GM21529 (cell line): ENCODE measurements at regions not wholly inside any gene's neighbourhood (a gene's known extent, or its start where the extent isn't known, plus 50 kb on each side); places are given as distances from the start of the nearest gene placed in this dataset.
"Not testable (repeated sequence)": the region's sequence is repeated elsewhere in the genome, so short reads cannot be mapped to it uniquely, and the experiment has no call there.

Source experiments
- ATAC-seq: cut with Tn5 transposase; IDR thresholded peaks from one replicate; pipeline ENCODE4 v1.9.1; 2021; ENCODE audit not compliant: unreplicated experiment

DNA sequence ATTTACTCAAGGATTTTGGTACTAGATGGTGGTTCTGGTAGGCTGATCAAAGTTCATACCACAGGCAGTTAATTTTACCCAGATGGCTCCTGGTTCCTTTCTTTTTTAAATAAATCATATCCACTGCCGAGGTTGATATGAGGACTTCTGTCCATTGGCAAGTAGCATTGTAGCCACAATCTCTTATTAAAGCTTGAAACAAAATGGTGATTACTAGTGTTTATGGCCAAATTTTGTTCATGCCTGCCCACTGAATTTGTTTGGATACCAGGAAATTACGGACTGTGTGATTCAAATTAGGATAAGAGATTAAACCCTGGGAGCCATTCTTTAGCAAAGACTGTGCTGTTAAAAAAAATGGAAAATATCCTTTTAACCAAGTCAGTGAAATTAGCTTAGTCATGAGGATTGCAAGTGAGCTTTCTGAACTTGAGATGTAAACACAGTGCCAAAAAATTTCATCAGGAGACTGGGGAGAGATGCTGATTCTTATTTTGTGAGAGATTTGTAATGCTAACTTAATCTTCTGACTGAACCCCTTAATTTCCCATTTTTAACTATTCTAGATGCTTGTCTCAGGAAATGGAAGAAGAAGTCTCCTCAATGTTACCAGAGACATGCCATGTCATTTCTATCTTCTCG lies 893.5 kb upstream of the ADAMTS5 start:
- ATAC-seq = not testable (repeated sequence)

DNA sequence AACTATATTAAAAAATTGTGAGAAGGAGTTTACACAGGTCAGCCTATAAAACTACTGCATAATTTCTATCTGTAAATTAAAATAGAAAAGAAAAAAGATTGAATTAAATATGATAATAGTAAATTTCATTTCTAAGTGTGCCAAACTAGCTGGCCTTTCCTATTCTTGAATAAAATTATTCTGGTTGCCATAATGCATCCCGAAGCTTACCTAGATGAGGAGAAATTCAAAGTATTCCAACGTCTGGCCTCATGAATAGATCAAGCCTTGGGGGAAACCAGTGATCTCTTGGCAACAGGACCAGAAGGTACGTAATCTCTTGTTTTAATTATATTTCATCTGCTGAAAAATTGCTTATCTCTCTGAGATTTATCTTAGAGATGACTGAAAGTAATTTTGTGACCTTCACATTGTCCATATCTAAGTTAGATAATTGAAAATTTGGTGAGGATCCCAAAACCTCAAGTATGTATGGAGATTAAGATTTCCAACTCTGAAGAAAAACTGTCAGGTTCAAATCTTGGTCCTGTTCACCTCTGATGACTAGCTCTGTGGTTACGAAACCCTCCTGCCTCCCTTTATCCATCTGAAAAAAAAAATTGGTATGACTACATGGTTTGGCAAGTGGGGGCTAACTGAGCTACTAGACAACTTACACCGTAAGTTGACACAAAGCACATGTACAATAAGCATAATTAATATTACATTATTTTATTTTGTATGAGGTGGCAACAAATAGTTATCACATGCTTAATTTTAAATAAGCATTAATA lies 891.4 kb upstream of the ADAMTS5 start:
- not testable (repeated sequence) for ATAC-seq

DNA sequence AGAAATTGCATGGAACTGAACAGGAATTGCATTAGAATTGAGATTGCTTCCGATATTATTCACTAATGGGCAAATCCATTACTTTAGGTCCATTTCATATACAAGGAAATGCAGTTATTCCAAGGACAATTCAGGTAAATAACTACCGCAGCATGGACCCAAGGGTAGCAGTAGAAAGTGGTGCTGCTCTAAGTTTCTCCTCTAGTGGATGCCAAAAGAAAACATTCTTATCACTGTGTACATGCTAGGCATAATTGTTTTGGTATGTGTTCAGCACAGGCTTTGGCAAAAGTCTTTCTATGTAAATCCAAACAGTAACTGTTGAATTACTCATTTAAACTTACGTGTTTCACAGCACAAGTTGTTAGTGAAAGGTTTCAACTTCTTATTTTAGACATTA lies 890.1 kb upstream of the ADAMTS5 start:
- ATAC-seq = not testable (repeated sequence)

DNA sequence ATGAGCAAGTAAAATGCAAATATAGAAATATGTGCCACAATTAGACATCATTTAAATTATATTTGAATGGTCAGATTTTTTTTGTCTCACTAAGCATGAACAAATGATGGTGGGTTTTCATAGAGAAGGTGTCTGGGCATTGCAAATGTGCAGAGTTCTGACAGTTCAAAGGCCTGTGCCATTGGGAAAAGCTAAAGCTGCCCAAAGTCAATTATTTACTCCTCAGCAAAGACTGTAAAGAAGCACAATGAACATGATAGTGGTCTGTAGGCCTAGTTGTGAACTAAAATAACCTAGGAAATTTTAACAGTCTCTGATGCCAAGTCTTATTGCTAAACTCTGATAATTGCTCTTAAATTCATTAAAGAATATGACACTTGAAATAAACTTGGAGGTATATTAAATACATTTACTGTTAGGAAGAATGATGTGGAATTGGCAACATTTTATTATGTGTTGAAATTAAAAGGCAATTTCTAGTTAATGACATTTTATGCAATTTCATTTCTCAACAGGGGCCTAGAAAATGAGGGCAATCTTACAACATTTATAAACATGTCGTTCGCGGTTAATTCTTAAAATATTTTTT lies 874.3 kb upstream of the ADAMTS5 start:
- no peak for ATAC-seq

DNA sequence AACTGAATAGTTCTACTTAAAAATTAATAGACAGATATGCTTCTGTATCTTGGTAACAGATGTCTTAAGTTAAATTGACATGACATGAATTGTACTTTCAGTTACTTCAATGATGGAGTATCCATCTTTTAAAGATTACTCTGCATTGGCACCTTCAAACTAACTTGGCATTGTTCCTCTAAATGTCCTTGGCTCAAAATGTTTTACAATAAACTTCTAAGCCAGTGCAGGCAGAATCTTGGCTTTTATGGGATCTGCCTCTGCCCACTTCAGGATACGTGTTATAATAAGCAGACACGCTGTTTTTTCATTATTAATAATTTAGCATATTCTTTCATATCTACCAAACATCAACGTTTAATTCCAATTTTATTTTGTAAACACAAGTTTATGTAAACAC lies 873.4 kb upstream of the ADAMTS5 start:
- no peak for ATAC-seq

DNA sequence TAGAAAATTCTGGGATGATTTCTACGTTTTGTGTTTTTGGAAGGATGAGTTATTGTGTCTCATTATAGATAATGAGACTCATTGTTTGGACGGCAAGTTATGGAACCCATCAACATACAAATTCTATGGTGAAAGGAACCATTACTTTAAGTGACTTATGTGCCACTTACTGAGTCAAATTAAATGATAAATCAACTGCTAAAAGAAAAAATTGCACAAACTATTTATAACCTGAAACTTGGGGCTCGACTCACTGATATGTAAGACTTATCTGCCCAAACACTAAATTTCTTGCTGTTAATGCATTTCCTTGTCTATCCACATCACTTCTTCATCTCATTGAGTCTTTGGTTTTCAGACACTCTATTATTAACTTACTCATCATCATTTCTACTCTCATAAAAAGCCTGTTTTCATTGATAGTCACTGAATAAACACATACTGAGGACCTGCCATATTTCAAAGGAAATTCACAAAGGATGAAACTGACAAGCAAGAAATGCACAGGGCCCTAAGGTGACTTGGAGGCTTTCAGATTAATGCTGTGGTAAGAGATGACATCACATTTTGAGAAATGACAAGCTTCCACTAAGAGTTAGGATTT lies 872.7 kb upstream of the ADAMTS5 start:
- no peak for ATAC-seq

DNA sequence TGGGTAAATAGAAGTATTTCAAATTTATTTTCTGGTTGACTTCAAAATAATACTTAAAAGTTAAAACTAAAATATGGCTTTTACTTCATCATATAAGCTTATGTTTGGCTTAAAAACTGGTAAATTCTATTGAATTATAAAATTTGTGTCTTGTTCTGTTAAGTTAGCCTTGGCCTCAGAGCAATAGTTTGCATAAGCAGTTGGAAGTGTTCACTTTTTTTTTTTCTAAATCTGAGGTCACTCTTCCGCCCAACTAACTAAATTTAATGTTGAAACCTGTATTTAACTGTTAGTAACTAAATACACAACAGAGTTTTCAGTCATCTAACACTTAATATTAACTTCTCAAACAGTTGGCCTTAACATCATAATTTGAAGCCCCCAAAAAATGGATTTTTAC lies 871.7 kb upstream of the ADAMTS5 start:
- ATAC-seq = no peak

DNA sequence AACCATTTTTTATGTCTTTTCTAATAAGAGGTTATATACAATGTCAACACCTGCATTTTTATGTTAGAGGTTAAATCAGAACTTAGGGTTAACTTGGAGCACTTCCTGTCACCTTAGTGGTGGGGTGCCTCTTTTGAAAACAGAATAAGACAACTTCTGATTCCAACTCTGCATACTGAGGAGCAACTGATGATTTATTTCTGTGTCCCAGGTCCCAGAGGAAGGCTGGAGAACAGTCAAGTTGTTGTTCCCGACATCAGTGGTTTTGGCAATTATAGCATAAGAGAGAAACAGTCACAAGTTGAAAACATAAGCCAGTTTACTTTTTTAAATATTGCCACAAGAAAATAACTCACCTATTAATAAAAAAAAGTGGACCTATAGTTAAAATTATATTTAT lies 871.0 kb upstream of the ADAMTS5 start:
- no peak for ATAC-seq

DNA sequence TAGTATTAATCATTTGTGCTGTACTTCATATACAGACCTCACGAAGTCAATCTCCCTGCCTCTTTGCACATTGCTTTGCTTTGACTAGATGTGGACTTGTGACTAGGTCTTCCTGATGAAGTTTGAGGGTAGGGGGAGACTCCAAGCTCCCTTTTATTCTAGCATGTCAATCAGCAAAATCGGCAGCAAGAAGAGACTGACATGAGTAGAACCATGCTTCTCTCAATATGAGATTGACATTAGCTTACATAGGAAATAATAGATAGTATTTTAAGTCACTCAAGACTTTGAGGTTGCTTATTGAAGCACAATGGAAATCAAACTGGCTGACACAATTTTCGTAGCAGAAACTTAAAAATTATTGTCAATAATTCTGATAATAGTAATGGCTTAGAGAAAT lies 866.4 kb upstream of the ADAMTS5 start:
- no peak for ATAC-seq

DNA sequence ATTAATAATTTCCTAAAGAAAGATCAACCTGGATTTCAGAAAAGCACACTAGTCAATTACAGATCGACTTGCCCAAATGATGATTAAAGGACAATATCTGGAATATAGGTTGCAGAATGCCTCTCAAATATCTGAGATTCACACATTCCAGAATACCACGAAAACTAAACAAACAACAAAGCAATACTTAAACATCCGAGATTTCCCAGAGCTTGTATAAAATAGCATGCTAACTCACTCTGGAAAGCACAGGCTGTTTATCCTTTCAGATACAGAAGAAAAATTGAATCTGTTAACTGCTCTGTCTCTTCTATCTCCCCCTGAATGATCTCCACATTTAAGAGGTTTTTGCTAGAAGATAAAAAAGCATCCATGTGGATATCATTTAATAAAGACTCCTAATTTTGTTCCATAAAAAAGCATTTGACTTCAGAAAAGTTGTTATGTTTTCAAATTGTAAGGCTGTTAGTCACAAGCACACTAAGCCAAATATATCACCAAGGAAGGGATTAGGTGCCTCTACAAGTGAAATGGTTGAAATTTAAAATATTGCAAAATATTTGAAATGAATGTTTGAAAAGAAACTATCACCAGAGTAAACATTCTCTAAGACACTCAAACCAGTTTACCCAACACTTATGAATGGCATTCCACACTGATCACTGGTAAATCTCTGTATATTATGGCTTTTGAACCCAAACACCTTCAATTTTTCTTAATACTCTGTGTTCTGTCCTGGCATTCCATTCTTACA lies 865.1 kb upstream of the ADAMTS5 start:
- no peak for ATAC-seq

DNA sequence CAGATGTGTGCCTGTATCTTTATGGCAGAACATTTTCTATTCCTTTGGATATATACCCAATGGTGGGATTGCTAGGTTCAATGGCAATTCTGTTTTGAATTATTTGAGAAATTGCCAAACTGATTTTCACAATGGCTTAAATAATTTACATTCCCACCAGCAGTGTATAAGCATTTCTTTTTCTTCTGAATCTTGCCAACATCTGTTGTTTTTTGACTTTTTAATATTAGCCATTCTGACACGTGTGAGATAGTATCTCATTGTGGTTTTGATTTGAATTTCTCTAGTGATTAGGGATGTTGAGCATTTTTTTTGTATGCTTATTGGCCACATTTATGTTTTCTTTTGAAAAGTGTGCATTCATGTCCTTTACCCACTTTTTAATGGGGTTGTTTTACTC lies 864.3 kb upstream of the ADAMTS5 start:
- ATAC-seq = no peak

DNA sequence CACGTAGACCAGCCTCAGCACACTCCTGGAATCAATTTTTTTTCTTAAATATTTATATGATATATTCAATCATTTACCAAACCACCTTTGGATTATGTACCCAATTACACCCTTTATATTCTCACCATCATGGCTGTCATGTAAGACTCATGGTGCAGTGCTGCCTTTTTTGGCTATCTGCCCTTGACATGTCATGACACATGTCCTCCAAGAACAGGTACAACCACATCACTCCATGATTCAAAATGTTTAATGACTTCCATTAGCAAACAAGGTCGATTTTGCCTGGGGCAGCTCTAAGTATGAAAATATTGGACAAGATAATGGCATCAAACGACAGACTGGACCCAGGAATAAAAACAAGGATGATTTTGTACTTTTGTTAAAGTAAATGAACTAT lies 861.1 kb upstream of the ADAMTS5 start:
- ATAC-seq = no peak

DNA sequence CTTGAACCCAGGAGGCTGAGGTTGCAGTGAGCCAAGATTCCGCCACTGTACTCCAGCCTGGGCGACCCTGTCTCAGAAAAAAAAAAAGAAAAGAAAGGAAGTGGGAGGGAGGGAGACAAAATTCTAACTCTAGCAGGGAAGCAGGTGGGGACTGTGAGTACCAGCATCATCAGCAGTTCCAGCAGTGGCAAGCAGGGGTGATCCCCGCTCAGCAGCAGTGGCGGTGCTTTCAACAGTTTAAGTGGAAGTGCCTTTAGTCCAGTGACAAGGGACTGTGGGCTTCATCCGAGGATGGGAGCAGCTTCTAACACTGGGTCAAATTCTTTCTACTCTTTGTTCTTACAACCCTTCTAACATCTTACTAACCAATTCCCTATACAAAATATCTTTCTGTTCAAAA lies 858.1 kb upstream of the ADAMTS5 start:
- ATAC-seq = no peak

DNA sequence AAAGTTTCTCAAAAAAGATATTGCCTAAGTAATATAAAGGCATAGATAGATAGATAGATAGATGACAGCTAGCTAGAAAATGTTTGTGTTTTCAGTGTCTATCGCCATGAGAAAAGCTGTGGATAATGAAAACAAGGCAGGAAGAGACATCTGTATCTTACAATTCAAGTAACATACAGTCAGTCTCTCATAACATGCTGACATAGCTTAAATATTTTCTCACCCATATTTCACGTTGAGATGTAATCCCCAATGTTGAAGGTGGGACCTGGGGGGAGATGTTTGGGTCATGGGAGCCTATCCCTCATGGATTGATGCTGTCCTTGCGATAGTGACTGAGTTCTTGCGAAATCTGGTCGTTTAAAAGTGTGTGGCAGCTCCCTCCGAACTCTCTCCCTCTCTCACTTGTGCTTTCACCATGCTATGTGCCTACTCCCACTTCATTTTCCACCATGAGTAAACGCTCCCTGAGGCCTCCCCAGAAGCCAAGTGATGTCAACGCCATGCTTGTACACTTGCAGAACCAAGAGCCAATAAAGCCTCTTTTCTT lies 856.8 kb upstream of the ADAMTS5 start:
- no peak for ATAC-seq

DNA sequence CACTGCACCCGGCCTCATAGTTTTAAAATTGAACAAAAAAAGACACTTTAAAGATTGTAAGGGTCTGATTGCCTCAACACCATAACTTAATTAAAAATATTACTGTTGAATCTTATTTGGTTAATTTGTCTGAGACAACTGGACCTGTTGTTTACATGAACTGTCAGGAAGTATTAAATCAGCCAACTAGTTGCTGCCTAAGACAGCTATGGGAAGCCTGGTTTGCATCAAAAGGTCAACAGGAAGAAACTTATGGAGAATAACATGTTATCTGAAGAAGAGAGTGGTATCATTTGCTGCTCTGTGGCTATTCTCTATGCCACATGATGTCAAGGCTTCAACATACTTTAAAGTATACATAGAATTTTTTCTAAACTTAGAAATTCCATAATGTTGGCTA lies 853.5 kb upstream of the ADAMTS5 start:
- ATAC-seq = no peak

DNA sequence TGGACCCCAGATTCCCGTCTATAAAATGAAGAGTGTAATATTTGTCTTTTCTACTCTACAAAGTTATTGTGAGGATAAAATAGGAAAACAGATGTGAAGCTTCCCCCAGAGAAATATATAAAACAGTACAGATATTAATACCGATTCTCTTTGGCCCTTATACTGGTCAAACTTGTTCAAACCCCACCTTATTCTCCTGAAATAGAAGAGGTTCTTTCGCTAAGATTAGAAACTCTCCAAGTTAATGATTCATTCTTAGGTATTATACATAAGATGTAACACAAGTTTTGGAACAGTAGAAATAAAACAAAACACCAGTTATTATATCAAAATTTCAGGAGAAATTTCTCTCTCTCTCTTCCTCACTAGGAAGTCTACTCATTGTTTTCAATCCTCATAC lies 852.4 kb upstream of the ADAMTS5 start:
- ATAC-seq = no peak

DNA sequence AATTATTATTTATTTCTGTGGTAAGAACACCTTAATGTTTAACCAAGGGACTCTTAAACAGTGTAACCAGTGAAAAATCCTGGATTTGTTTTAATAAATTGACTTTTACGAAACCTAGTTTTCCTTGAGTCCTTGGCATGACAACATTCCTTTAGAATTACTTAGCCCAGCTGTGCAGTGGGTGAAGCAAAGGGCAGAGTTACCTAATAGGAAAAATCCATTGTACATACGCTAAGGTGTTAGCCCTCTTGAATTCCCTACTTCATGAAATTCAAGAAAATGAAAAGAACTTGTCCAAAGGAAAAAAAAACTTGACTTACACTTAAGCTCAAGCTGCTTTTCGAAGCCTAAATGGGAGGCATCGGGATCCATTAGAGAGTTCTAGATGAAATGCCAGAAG lies 852.0 kb upstream of the ADAMTS5 start:
- no peak for ATAC-seq

DNA sequence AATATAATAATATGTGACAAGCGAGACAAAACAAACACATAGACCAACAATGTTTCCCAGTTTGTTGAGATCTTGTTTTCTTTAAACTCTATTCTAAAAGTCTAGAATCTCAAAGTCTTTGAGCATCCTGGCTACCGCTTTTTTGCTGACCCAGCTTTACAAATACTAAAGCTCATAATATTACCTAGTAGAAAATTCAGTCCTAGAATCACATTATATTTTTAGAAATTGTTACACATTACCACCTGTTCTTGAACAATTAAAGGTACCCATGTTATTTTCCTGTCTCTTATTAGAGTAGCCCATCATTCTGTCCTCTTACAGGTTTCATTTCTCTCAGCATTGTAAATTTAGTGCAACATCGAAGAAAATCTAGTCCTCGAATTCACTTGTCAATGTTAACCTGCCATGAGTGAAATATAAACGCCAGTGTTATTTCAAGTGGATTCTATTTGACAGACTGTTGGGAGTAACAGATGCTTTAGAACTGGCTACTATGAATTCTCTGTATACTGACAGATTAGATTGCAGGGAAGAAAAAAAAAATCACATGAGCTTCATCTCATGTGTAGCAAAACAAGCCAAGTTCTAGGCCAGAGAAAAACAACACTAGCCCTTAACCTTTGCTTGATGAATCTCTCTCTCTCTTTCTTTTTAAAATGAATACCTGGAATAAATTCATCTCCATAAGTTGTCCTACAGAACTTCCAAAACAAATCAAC lies 851.2 kb upstream of the ADAMTS5 start:
- ATAC-seq = no peak

DNA sequence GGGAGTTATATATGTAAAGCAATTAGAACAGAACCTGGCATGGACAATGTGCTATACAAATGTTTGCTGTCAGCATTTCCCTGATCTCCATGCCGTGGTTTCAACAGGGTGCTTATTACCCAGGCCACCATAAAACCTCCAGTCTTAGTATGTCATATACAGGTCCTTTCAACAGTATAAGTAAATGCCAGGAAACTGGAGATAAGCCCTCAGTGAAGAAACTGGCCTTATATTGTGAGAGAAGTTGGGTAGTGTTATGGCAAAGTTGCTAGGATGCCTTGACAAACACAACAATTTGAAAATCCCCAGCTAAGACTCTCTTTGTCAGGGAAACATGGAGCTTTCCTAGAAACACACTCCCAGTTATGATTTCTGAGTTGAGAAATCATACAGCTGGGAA lies 850.2 kb upstream of the ADAMTS5 start:
- no peak for ATAC-seq

DNA sequence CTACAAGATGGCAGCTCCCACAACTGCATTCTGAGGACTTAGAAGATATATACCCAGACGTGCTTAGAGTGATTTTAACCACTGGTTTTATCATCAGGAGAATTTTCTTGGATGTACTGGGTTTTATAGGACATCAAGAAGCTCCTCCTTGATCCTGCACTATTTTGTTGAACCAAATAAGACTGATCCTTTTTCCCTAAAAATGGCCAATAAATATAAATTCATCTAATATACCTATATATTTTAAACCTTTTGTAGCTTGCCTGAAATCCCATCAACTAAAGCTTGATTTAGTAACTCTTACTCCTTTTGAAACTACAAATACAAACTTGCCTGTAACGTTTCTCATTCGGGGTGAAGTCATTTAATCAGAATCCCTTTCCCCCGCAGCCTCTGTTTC lies 849.4 kb upstream of the ADAMTS5 start:
- ATAC-seq = no peak
